Epithelial cell of esophagus (primary cell): ENCODE measurements at regions not wholly inside any gene's neighbourhood (a gene's known extent, or its start where the extent isn't known, plus 50 kb on each side); places are given as distances from the start of the nearest gene placed in this dataset.

Source experiments
- DNase-seq: peaks from one replicate; pipeline ENCODE4 v3.0.0; 2010; ENCODE audit warnings: low read depth
- H3K4me3 ChIP-seq: 2 replicates; pipeline ENCODE4 v1.5.1; 2011; ENCODE audit warnings: mild to moderate bottlenecking, low read length, control low read depth
- CTCF ChIP-seq: IDR thresholded peaks from 2 replicates; pipeline ENCODE4 v1.5.1; 2011; ENCODE audit warnings: low read depth, mild to moderate bottlenecking, low read length, control low read depth, inconsistent platforms; ENCODE audit not compliant: insufficient read depth; ENCODE audit errors: missing control alignments

GRCh38 chr2:59425247-59425646 is 1128.2 kb downstream of the BCL11A start:
- H3K4me3 ChIP-seq: no peak overlapping the region
- DNase-seq: peak; percentile 66
- no peak for TF ChIP-seq CTCF

- no peak for TF ChIP-seq CTCF
- DNase-seq: no peak
- H3K4me3 ChIP-seq: no peak overlapping the region
These were observed 1139.5 kb downstream of the BCL11A start for GRCh38 chr2:59413751-59414570.

DNA sequence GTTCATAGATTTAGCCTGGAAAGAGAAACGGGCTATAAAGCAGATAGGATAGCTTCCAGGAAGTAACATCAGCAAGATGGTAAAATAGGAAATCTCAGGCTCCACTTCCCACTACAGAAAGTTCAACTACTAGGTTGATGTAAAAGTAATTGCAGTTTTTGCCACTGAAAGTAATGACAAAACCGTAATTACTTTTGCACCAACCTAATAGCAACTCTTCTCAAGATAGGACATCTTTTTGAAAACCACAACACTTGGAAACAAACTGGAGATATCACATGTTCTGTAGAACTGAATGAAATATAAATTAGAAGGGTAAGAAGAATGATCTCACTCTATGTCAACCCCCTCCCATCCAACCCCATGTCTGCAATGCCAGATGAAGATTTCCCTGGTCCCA is 1154.3 kb downstream of the BCL11A start:
- no peak for TF ChIP-seq CTCF
- no peak for DNase-seq

GRCh38 chr2:59398081-59398480 is 1155.4 kb downstream of the BCL11A start:
- DNase-seq: no peak
- no peak for TF ChIP-seq CTCF
- no peak overlapping the region for H3K4me3 ChIP-seq

More for the DNA sequence above, 1154.3 kb downstream of the BCL11A start:
- no peak overlapping the region for H3K4me3 ChIP-seq

- DNase-seq: no peak
- no peak overlapping the region for H3K4me3 ChIP-seq
- TF ChIP-seq CTCF: no peak
These were observed 1154.0 kb upstream of the FANCL start for GRCh38 chr2:59395119-59395518.

GRCh38 chr2:59391896-59392295 is 1150.8 kb upstream of the FANCL start:
- no peak for DNase-seq
- H3K4me3 ChIP-seq: no peak overlapping the region
- TF ChIP-seq CTCF: no peak

DNA sequence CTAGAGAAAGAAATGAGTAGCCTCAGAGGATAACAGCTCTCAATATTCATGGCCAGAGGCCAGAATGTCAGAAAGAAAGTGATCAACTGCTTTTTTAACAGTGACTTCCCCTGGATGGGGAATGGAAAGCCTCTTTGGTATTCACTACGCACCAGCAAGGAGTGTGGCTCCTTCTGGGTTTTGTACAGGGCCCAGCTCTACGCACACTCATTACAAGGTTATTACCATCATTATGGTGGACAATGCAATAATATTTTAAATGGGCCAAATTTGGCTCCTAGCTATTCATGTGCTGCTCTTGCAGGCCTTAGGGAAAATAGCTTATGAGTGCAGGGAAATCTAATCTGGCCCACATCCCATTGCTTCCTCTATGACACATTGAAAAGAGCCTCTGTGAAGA is 1149.5 kb upstream of the FANCL start:
- DNase-seq: peak; percentile 2
- TF ChIP-seq CTCF: no peak
- H3K4me3 ChIP-seq: no peak overlapping the region
